ENCODE measurements at regions not wholly inside any gene's neighbourhood (a gene's known extent, or its start where the extent isn't known, plus 50 kb on each side); places are given as distances from the start of the nearest gene placed in this dataset.

DNA sequence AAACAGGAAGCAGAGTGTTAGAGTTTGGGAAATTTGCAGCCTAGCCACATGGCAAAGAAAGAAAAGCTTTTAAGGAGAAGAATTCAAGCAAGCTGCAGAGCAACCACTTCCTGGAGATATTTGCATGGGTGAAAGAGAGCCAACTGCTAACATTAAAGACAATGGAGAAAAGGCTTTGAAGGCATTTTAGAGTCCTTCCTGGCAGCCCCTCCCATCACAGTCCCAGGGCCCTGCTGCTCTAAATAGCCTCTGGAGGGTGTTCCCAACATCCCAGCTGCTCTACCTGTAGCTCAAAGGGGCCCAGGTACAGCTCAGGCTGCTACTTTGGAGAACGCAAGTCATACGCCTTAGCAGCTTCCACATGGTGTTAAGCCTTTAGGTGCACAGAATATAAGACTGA lies 235.9 kb upstream of the FMR1 start:
- TF ChIP-seq CTCF (IDR thresholded peaks at IDR 0.05; ENCODE audit: low read length), result no peak
- TF ChIP-seq EZH2 (optimal IDR thresholded peaks at IDR 0.05; ENCODE audit: low read depth, low read length), result no peak

All from MM.1S (cell line).